Hypothalamus (tissue), 51 donors: ENCODE measurements at regions not wholly inside any gene's neighbourhood (a gene's known extent, or its start where the extent isn't known, plus 50 kb on each side); places are given as distances from the start of the nearest gene placed in this dataset.
"Not testable (repeated sequence)": the region's sequence is repeated elsewhere in the genome, so short reads cannot be mapped to it uniquely, and the experiment has no call there.

Experiments
- DNase-seq, 51 donors: peaks; one replicate each; lab custom pipeline; 2025; lab: John Stamatoyannopoulos, UW

- no peak for DNase-seq
These were observed 297.5 kb upstream of the GRIN3A start for GRCh38 chr9:102035929-102036328.

DNA sequence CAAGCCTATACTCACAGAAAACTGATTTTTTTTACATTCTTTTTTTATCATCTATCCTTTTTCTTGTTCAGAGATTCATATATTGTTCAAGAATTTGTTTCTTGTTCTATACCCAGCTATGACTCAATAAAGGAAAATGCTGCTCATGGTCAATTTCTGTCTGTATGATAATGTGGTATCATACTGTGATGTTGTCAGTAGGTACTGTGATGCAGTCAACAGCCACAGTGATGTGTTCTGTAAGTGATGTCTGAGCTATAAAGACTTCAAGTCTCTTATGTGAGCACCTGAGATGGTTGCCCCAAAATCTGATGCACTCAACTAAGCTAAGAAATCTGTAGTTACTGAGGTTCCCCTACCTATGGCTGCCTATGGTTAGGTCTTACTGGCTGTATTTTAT is 294.2 kb upstream of the GRIN3A start:
- DNase-seq = no peak

DNA sequence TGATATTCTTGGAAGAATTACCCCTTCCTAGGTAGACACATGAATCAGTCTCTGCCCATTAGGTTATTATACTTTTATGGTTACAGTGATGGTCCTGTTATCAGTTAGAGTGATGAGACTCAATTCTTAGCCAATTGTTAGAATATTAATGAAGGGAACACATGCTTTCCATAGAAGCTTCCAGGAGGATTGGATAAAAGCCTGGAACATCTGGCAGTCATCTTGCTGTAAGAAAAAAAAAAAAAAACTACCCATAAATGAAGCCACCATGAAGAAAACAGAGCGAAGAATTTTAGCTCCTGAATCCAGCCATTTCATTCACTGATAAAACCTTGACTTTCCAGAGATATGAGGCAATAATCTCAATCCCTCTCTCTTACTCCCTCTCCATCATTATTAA is 262.5 kb upstream of the GRIN3A start:
- no peak for DNase-seq

DNA sequence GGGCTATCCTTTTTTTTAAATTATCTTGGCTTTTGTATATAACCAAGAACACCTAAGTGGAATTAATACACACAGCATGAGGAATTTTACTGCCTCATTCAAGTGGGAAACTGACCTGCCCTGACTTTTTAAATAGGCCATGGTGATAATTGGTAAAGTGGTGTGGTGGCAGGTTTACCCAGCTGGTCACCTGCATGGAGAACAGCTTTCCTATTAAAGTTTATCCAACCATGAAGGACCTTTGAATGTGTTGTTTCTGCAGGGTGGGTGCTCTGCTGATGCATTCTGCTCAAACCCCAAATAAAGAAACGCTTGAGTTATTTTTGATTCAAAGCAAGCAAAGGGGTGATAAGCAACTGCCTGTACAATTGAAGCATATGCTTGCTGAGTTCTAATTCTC is 261.0 kb upstream of the GRIN3A start:
- DNase-seq = no peak

- no peak for DNase-seq
These were observed 256.8 kb upstream of the GRIN3A start for GRCh38 chr9:101995231-101995630.

DNA sequence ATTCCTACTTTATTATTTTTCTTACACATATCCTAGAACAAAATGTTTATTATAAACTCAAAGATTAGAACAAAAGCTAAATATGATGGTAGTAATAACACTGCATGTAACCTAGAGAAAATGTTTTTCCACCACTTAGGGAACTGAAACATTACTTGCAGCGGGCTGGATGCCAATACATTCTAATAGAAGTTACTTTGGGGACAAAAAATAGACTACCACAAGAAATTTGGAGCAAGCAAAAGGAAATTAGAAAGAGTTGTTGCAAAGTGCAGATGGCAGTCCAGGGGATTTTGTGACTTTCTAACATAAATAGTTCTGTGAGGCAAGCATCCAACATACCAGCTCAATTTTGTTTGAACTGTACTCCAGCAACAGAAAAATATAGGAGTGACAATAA is 255.3 kb upstream of the GRIN3A start:
- DNase-seq = no peak

DNA sequence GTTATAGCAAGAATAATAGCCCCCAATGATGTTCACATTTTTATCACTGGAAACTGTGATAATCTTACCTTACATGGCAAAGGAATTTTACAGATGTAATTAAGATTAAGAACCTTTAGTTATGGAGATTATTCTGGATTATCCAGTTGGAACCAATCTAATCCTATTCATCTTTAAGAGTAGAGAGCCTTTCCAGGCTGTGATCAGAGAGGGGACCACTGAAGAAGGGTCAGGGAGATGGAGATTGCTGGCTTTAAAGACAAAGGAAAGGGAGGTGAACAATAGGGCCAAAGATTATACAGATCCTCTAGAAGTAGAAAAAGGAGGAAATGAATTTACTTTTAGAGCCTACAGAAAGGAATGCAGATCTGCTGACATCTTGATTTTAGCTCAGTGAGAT is 253.5 kb upstream of the GRIN3A start:
- DNase-seq = no peak

- DNase-seq = no peak
These were observed 239.3 kb upstream of the GRIN3A start for GRCh38 chr9:101977614-101978210.

DNA sequence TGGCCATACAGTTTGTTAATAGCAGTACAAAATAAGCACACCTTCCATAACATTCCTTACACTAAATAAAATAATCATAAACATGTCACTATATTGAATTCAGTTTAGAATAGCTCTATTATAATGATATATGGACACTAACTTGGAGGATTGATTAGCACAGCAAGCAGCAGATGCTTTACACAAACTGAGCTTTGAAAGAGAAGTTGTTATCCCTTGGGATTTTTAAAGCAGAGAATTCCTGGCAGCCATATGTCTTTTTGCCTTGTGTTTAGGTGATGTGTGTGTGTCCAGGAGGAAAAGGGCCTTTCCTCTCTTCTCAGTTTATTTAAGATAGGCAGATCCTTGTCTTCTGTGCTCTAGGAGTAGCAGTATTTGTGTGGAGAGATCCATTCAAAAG is 232.2 kb upstream of the GRIN3A start:
- no peak for DNase-seq

DNA sequence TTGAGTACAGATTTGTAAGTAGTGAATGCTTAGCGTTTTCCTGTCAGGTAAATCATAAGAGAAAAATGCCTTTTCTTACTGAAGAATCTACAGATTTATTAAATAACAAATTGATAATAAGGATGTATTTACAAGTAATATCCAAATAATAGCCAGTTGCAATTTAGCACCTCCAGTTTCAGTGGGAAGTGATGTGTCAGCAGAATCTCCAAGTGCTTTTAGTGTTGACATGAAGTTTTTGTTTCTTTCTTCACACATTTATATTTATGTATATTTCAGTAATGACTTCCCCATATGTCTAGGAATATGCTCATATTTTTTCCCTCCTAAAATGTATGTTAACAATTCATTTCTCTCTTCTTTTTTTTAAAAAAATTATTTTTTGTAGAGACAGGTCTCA is 229.9 kb upstream of the GRIN3A start:
- DNase-seq = no peak

GRCh38 chr9:101966691-101967090 is 228.2 kb upstream of the GRIN3A start:
- DNase-seq = no peak

DNA sequence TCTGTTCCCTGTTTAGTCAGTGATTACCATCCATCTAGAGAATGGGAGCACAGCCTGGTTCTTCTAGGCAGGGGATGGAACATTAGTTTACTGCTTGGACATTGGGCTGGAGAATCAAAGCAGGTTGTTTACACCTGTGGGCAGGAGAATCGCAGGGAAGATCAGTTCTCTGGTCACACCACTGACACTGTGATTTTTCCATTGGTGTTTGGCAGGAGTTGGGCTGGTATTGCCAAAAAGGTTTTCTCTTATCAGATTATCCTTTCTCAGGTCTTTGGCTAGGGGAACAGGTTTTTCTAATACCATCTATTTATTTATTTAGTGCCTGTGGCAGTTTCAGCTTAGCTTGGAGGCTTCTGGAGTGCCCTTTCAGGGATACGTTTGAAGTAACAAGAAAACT is 219.3 kb upstream of the GRIN3A start:
- DNase-seq = no peak

DNA sequence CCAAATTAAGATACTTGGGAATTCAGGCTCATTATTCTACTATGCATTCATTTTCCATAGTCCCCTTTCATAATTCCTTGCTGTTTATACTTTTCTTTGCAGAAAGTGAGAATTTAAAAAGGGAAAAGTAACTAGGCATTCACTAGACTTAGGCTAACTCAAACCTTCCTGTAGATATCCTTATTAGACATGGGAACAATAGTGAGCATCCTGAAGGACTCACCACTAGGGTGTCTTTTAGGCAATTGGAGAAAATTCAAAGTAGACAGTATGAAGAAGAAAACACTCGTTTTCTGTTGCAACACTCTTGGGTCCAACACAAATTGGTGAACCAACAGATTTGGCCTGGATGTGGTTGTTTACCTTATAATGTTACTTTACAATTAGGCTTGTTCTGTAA is 213.2 kb upstream of the GRIN3A start:
- DNase-seq = no peak

- DNase-seq = no peak
These were observed 193.3 kb upstream of the GRIN3A start for GRCh38 chr9:101931756-101932155.

DNA sequence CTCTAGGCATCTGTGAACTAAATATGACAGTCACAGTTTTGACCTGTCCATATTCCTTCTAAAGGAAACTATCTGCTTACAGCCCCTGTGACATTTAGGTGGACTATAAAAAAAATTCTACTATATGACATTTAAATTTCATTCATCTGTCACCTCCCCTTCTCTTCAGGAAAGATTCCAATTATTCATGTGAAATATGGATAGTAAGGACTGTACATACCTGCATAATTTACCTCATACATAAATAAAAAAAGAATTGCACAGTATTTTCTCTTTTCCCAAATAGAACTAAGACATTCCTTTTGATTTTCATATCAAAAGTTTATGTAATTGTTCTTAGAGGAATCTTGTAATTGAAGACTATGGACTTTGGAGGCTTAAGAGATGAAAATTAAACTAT is 192.3 kb upstream of the GRIN3A start:
- no peak for DNase-seq

DNA sequence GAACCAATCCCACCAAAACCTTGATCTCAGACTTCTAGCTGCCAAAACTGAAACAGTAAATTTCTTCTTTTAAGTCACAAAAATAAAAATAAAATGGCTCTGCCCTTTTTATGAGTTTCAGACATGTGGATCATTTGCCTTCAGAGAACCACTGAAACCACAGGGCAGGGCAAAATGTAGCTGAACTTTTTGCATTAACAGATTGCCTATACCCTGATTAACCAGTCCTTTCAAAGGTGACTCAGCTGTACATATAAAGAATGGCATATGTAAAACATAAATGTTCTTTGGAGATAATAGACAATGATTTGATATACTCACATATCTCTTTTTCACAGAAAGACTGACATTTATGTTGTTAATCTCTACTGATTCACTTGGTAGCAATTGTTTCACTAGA is 187.1 kb upstream of the GRIN3A start:
- DNase-seq = no peak

- DNase-seq = no peak
These were observed 185.0 kb upstream of the GRIN3A start for GRCh38 chr9:101923451-101923850.

DNA sequence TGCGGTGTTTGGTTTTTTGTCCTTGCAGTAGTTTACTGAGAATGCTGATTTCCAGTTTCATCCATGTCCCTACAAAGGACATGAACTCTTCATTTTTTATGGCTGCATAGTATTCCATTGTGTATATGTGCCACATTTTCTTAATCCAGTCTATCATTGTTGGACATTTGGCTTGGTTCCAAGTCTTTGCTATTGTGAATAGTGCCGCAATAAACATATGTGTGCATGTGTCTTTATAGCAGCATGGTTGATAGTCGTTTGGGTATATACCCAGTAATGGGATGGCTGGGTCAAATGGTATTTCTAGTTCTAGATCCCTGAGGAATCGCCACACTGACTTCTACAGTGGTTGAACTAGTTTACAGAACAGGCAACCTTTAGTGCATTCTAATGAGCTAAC is 178.5 kb upstream of the GRIN3A start:
- DNase-seq = not testable (repeated sequence)

DNA sequence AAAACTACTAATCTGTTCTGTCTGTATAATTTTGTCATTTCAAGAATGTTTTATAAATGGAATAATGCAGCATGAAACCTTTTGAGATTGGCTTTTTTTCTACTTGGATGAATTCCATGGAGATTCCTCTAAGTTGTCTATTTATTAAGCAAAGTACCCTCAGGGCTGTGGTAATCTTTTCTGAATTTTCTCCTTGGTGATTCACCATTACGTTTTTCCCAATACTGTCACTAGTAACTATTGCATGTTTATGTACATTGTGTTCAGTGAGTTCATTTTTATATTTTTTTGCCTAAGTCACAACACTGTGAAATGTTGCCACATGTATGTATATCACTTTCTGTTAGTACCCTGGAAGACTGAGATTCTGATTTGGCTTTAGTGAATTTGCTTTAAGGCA is 177.0 kb upstream of the GRIN3A start:
- DNase-seq = no peak

GRCh38 chr9:101912698-101913097 is 174.3 kb upstream of the GRIN3A start:
- DNase-seq = no peak

DNA sequence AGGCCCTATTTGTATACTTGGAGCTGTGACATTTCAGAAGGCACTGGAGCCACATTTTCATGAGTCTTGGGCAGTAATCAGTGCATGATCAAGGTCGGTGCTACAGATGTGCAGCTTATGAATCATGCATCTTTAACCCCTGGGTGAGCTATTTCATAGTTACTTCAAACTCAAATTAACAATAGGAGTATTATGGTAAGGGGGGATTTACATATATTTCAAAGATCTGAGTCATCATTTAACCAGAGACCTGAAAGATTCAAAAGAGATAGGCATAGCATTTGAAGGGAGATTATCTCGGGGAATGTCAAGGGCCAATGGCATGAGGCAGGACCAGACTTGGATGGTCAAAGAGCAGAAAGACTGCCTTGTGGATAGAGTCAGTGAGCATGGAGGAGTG is 169.0 kb upstream of the GRIN3A start:
- DNase-seq = no peak

- no peak for DNase-seq
These were observed 166.4 kb upstream of the GRIN3A start for GRCh38 chr9:101904845-101905244.

- no peak for DNase-seq
These were observed 163.6 kb upstream of the GRIN3A start for GRCh38 chr9:101902051-101902450.

- DNase-seq = no peak
These were observed 158.7 kb upstream of the GRIN3A start for GRCh38 chr9:101897196-101897595.
